GM18861 (cell line): ENCODE measurements at regions not wholly inside any gene's neighbourhood (a gene's known extent, or its start where the extent isn't known, plus 50 kb on each side); places are given as distances from the start of the nearest gene placed in this dataset.

Experiments
- ATAC-seq: cut with Tn5 transposase; IDR thresholded peaks from one replicate; pipeline ENCODE4 v1.9.1; 2021; ENCODE audit not compliant: unreplicated experiment

DNA sequence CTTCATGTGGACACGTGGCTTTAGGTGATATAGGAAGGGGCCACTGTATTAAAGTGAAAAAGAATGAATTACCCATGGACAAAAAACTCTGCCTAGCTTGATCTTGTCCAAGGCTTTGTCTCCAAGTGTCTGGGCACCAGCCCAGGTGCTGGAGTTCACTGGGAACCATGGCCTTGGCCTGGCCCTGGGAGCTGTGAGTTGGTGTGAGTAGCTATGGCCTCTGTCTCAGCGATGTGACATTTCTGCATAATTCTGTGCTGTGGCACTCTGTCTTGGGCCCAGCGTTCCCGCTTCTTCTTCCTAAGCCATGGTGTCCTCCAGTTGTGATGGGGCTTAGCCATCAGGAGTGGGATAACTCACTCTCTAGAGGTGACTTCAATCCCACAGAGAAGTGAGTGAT lies 119.0 kb upstream of the PPP2R2D start:
- ATAC-seq = no peak

DNA sequence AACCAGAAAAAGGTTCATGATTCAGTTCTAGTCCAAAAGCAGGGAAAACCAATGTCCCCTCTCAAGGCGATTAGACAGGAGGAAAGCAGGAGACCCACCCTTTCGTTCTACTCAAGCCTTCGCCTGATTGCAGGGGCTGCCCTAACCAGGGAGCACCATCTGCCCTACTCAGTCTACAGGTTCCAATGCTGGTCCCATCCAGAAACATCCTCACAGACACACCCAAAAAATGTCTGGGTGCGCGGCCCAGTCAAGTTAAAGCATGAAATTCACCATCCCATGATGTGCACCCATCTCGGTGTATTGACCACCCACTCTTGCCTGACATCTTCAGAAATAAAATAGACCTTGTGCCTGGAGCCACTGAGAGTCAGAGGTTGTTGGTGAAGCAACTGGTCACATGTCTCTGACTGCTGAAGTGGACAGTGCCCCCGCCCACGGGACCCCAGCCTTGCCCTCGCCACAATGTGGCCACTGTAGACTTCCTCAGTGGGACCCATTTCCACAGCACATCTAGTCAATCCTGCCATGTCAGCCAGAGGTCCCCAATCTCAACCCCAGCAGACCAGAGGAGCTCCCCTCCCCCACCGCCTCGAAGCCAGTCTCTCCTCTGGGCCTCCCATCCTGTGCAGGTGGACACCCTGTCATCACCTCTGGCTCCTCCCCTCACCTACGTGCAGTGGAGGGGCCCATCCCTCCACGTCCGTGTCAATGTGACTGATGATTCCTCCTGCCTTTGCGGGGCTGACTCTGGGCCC lies 116.3 kb upstream of the PPP2R2D start:
- no peak for ATAC-seq

DNA sequence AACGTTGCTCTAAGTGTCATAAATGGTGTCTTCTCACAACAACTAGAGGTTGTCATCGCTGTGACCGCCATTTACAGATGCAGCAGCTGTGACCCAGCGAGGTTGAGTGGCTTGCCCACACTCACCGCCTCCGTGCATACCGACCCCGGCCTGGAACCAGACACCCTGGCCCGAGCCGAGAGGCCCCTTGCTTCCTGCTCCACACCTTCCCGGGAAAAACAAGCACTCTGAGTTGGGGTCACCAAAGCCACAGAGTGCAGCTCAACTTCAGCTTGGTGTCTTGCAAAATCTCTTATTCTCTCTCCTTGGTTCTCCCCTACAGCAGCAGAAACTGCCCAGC lies 115.7 kb upstream of the PPP2R2D start:
- ATAC-seq = no peak

DNA sequence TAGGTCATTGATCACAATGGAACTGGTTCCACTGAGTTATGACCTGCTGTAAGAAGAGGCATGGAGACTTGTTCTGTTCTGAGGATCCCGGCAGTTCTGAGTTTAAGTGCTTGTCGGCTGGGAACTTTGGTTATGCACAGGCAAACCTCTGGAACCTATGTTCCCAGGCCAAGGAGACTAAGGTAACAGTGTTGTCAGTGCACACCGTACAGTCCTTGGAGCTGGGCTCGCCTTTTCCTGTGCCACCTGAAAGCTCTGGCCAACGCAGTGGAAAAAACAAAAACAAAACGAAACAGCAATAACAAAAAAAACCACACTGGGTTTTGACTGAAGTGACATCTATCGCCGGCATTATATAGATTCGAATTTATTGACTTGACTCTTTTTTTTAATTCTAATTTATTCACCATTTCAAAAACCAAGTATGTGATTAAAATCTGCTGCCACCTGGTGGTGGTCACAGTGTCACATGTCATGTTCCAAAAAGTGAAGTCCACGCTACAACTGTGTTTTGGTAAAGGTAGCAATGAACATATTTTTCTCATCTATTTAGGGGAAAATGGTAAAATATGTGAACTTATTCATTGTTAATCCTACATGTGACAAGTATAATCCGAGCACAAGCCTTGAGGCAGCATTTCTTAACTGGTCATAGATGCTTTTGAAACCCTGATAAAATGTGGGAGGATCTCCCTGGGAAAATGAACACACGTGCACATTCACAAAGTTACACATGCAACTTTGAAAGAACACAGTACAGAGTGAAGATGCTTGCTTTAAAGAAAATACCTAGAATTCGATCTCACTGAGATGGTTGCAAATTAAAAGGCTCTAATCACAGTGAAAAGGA lies 113.8 kb upstream of the PPP2R2D start:
- no peak for ATAC-seq

DNA sequence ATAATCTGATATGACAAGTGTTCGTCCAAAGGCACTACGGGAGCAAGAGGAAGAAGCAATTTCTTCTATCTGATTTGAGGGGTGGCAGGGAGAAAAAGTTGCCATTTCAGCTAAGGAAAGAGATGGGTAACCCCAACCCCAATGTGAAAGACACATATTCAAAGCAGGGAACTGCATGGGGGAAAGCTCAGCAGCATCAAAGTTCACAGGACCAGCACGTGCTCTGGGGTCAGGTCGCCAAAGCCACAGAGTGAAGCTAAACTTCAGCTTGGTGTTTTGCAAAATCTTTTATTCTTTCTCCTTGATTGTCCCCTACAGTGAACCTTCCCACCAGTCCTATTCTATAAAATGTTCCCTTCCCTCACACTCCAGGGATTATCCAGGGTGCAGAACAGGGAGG lies 112.8 kb upstream of the PPP2R2D start:
- no peak for ATAC-seq

DNA sequence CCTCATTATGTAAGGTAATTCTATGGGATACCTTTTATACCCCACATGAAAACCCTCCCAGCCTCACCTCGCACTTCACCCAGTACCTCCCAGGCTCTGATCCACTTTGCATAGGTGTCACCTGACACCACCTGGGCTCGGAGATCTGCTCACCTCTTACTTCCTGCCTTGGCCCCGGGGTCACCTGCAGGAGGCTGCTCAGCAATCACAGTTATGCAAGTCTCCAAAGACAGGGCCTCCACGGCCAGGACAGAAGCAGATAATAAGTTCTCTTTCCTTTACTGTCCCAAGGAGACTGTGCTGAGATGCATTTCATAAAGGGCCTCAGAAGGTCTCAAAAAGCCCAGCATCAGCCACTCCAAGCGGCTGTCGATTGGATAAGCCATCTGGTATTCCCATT lies 112.4 kb upstream of the PPP2R2D start:
- ATAC-seq = no peak

DNA sequence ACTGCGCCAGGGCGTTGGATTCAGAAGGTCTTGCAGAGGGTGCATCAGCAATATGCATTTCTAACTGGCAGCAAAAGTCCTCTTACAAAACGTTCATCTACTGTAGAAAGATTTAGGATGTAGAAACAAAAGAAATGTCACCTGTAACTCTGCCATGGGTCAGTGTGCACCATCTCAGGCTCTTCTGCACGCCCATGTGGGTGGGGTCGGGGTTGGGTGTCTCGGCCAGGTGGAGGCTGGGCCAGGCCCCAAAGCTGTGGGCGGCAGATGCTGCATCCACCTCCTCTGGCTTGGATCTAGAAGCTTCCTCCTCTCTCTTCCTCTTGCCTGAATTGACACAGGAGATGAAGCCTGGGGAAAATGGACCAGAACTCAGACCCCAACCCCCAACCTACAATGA lies 111.3 kb upstream of the PPP2R2D start:
- ATAC-seq = no peak

DNA sequence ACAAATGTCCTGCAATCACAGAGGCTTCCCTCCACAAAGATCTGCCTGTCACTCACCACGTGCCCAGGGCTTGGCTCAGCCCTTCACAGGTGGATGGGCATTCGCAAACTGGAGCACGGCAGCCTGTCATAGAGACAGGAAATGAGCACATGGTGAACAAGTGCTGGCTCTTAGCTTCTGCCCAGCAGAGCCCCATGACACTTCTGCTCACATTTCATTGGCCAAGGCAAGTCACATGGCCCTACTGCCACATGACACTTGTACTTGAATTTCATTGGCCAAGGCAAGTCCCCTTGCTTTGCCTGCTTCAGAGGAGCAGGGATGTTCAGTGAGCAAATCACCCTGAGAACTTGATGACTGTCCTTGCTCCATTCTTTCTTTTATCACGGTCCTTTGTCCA lies 110.8 kb upstream of the PPP2R2D start:
- ATAC-seq = no peak

DNA sequence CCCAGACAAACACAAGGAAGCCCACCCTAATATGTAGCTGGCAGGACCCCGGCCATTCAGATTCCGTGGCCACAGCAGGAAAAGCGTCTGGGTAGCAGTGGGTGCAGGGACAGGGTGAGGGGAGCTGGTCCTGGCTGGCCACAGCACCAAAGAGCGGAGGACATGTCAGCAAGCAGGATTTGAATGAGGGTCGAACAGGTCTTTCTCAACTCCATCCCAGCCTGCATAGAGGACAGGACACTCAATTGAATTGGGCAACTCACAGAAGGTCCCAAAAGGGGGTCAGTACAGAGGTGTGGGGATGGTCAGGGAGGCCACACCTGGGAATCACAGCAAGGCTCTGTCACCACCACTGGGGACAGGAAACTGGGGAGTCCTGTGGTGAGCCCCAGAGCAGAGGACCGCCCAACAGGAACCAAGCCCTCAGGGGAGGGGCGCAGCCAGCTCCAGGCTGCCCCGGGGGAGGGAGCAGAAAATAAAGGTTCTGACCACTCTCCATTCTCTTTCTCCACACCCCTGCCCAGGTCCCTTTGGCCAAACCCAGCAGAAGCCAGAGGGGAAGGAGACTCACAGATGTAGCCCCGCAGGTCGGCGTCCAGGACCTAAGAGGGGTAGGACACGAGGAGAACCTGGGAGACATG lies 108.7 kb upstream of the PPP2R2D start:
- ATAC-seq = no peak

DNA sequence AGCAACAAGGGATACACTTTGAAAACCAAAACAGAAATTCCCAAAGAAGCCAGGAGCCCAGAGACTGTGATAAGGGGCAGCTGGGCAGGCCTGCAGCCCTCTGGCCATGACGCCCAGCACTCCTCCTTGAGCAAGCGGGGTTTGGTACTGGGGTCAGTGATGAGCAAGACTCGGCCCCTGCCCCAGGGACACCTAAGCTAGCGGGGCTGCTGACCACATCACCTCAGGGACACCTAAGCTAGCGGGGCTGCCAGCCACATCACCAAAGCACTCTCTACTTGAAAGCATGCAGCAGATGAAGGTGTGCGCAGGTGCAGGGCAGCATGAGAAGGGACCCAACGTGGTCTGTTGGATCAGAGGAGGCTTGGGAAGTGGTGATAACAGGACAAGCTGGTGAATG lies 108.0 kb upstream of the PPP2R2D start:
- ATAC-seq = no peak

DNA sequence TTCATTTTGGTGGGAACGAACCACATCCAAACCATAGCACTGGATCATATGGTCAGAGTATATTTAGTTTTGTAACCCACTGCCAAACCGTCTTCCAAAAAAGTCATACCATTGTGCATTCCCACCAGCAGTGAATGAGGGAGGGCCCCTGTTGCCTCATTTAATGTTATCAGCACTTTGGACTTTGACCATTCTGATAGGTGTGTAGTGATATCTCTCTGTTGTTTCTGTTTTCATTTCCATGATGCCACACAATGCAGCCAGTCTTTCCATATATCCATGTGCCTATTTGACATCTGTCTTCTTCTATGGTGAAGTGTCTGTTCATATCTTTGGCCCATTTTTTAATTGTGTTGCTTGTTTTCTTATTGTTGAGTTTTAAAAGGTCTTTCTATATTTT lies 105.0 kb upstream of the PPP2R2D start:
- ATAC-seq = no peak

DNA sequence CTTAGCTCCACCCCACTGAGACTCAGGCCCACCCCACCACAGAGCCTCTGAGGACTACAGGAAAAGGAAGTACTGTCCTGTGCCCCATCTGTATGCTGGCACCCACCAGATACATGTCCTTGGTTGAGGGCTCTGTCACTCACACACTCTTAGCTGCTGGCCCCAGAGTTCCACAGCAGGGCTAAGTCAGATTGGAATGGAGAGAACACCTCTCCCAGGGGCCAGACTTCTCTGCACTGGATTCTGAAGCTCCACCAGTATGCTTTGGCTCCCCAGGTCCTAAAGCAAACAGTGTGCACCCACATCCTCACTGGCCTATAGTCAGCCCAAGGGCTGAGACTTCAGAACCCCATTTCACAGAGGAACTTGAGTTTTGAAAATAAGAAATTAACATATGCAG lies 103.2 kb upstream of the PPP2R2D start:
- ATAC-seq = no peak

DNA sequence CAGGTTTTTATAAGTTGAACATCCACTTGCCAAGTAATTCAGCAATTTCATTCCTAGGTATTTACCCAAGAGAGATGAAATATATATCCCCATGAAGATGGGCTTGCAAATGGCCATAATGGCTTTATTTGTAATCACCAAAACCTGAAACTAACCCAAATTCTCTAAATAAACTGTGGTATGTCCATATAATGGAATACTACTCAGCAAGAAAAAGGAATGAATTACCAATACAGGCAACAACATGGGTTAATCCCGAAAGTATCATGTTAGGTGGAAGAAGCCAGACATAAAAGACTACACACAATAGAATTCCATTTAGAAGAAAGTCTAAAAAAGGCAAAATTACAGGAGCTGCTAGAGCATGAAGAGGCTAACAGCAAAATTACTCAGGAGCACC lies 101.4 kb upstream of the PPP2R2D start:
- ATAC-seq = no peak

DNA sequence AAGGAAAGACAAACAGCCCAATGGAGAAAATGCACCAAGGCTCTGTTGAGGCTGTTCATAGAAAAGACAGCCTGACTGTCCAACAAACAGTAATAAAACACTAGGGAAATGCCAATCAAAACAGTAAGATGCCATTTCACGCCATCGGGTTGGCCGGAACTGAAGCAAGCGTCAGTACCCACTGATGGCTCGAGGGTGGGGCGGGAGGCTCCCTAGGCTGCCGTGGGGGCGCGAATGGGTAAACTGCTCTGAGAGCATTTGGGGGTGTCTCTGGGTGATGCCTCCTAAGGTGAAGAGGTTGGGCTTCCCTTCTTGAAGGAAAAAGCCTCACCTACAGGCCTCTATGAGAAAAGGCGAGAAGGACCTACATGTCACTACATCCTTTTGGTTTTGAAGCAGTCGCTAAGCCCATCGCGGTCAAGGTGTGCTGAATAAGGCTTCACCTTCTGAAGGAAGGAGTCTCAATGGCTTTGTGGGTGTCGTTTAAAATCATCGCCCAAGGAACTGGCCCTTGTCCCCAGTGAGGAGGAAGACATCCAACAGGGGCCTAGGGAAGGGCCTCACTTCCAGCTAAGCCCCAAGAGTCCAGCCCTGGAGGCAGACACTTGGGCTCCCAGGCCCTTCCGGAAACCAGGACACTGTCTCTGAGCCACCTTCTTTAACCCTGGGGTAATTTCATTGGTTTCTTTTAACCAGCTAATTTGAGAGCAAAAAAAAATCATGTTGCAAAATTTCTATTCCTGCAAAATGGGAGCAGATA lies 98.5 kb upstream of the PPP2R2D start:
- no peak for ATAC-seq

DNA sequence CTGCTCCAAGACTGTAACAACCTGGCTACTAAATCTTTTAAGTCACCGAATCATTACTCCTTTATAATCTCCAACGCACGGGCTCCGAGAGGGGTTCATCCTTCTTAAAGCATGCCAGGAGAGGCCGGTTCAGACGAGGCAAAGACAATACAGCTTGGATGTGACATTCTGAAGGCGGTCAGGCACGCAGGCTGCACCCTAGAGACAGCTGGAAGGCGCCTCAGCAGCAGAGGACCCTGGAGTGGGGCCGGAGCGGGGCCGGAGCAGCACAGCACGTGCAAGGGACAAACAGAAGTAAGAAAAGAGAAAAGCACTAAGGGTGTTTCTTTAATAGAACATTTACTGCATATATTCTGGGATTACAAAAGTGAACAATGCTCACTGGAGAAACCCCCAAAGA lies 97.8 kb upstream of the PPP2R2D start:
- ATAC-seq = no peak

DNA sequence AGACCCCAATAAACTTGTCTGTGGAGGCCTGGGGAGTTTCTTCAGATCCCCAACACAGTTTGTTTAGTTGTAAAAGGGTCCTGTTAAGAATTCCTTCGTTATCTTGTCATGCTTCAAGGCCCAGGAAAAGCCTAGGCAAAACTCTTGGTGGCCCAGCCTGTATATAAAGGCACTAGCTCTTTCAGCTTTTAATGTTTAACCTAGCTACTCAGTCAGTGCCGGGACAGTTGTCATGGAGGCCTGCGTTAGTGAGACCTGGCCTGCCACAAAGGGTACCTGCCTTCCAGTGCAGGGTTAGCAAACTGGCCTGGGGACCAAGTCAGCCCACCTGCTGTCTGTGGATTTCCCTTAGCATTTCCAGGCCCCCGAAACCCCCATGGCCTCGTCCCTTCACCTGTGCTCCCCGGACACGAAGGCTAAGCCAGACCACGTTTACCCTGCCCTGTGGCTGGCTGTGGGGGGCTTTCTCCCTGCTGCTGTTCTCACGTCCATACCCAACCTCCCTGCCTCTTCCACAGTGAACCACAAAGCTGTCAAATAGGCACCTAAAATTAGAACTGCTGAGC lies 96.9 kb upstream of the PPP2R2D start:
- no peak for ATAC-seq

DNA sequence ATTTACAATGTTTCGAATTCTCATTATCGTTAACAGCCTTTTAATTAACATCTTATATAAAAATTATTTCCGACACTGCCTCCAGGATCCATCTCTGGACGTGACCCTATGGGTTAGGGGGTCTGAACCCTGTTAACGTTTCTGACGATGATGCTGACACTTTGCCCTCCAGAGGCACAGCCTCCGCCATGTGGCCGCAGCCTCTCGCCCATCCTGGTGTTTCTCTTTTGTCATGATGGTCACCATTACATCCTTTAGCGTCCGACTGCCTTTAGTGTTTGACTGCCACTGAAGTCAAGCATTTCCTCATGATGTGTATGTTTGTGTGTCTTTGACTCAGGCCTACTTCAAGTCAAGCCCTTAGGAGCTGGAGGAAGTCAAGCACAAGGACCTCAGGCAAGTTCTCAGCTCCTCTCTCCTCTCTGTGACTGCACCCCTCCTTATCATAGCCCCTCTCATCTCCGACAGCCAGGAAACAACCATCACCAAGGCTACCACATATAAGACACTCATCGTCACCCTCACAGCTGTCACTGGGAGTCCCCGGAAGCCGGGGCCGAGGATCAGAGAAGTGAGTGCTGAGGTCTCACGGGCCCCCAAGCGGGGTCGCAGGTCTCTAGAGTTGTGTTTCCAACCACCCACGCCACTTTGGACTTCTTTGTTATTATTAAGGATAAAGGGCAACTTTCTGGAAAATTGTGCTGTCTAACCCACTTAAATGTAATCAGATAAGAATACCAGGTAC lies 96.1 kb upstream of the PPP2R2D start:
- ATAC-seq = no peak

DNA sequence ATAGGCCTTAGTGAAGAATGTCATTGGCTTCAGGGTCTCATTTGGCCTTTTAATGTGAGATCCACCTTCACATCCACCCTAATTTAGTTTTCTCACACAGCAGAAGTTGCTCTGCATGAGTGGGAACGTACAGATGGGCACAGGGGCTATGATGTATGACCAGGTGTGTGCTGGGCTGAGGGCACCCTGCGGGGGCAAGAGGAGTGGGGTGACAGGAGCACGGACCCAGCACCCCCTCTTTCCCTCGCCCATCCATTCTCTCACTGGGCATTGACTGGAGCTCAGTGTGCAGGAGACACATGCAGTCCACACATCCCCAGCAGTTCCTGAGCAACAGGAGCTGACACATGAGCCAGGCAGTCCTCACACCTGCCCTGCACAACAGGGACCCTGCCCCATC lies 95.1 kb upstream of the PPP2R2D start:
- ATAC-seq = no peak

DNA sequence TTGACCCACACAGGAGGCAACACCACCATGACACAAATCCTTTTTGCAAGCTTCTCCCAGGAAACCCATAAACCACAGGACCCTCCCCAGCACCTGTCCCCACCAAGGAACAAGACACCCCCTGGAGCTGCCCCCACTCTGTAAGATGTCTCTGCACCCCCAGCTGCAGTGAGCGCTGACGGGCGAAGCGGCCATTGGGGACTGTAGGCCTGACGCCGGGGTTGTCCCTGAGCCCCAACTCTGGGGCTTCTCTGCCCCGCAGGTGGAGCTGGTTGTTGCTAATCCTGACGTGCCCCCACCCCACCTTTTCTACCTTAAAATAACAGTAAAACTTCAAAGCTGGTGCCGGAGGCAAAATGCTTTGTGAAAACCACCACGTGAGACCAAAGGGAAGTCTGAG lies 94.7 kb upstream of the PPP2R2D start:
- no peak for ATAC-seq

DNA sequence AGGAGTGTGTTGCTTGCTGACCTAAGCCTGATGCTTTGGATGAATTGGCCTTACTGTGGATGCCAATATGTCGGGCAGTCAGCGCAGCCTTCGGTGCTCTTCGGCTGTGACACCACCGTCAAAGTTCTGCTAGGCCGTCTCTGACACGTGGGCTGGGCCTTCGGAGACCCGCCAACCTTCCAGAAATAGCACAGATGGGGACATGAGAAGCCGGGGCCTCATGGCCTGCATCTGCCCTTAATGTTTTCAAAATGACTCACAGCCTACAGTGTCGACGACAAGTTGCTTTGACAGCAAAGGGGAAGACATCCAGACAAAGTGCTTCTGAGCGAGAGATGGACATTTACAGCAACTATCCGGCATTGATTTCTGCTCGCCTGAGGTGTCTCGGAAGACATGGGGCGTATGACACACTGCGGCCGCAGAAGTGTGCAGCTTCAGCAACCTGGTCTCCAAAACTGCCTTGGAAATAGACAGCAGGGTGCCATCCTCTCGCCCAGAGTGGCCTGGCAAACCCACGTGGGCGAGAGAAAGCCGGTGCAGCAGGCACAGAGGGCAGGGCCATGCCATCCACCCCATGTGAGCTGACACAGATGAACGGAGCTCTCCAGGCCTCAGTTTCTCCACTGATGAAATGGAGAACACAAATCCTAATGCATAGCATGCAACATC lies 94.0 kb upstream of the PPP2R2D start:
- no peak for ATAC-seq
